B cell (primary cell): ENCODE measurements at regions not wholly inside any gene's neighbourhood (a gene's known extent, or its start where the extent isn't known, plus 50 kb on each side); places are given as distances from the start of the nearest gene placed in this dataset.

Source experiments
- ATAC-seq: fragments of 200-7000 bp; cut with Tn5 transposase; one replicate; pipeline ENCODE4 v1.10.0; 2021; ENCODE audit warnings: low read depth, mild to moderate bottlenecking, moderate number of reproducible peaks, moderate library complexity
- CTCF ChIA-PET: fragments of 350-600 bp; sonication (Branson Sonifier 250); formaldehyde crosslinking; loops from one replicate; lab custom pipeline; 2021; ENCODE audit warnings: antibody characterized with exemption, inconsistent platforms; lab: Charles Lee
- POLR2A ChIA-PET: fragments of 350-600 bp; sonication (Branson Sonifier 250); formaldehyde crosslinking; loops from one replicate; lab custom pipeline; 2021; ENCODE audit warnings: antibody characterized with exemption; lab: Charles Lee
- DNase-seq: peaks from one replicate; pipeline ENCODE4 v3.0.0; 2013
- H2AFZ ChIP-seq: 2 replicates; pipeline ENCODE4 v1.6.1; 2012; ENCODE audit warnings: mild to moderate bottlenecking, low read depth, low read length; ENCODE audit not compliant: insufficient read depth, poor library complexity, severe bottlenecking
- H3K27ac ChIP-seq, 2 donors: 1 replicate in 1 of 2; 2 replicates in 1 of 2; pipeline ENCODE4 v1.5.1; 2012 to 2013; ENCODE audit warnings: low read length in 2 of 2, mild to moderate bottlenecking in 2 of 2, moderate library complexity in 1 of 2
- H3K27me3 ChIP-seq, 4 experiments: fragments of 200-600 bp in 1 of 4; sonication (generic) in 1 of 4; replicated peaks in 1 of 4; 1 replicate in 2 of 4; 2 replicates in 2 of 4; pipeline versions ENCODE4 v1.6.1 to v1.7.0; 2013 to 2016; ENCODE audit warnings: low read length in 3 of 4, mild to moderate bottlenecking in 2 of 4, mixed read lengths in 1 of 4, moderate library complexity in 1 of 4; ENCODE audit not compliant: insufficient read depth in 4 of 4, control insufficient read depth in 3 of 4; ENCODE audit errors: control extremely low read depth in 1 of 4
- H3K36me3 ChIP-seq, 2 experiments: replicated peaks in 1 of 2; 1 replicate in 1 of 2; 2 replicates in 1 of 2; pipeline versions ENCODE4 v1.6.1 to v1.7.1; 2013; ENCODE audit warnings: low read length in 1 of 2; ENCODE audit not compliant: insufficient read depth in 2 of 2, control insufficient read depth in 1 of 2; ENCODE audit errors: control extremely low read depth in 1 of 2, extremely low read depth in 1 of 2
- H3K4me1 ChIP-seq, 2 donors: fragments of 200-600 bp in 1 of 2; sonication (generic) in 1 of 2; 1 replicate in 1 of 2; 2 replicates in 1 of 2; pipeline versions ENCODE4 v1.5.1 to v1.6.1; 2013 to 2017; ENCODE audit warnings: low read length in 2 of 2; ENCODE audit not compliant: control insufficient read depth in 2 of 2, insufficient read depth in 2 of 2
- H3K4me2 ChIP-seq: replicated peaks from 2 replicates; pipeline ENCODE3; 2012; ENCODE audit warnings: mild to moderate bottlenecking, low read depth, low read length; ENCODE audit not compliant: poor library complexity, severe bottlenecking
- H3K4me3 ChIP-seq, 5 experiments: fragments of 200-600 bp in 1 of 5; sonication (generic) in 1 of 5; 1 replicate in 3 of 5; 2 replicates in 2 of 5; pipeline versions ENCODE4 v1.5.1 to v1.7.0; 2011 to 2016; ENCODE audit warnings: low read length in 4 of 5, mild to moderate bottlenecking in 4 of 5, low read depth in 2 of 5, control low read depth in 1 of 5, moderate library complexity in 1 of 5; ENCODE audit not compliant: insufficient read depth in 1 of 5; ENCODE audit errors: control extremely low read depth in 1 of 5, extremely low read depth in 1 of 5
- H3K79me2 ChIP-seq: fragments of 200-600 bp; sonication (generic); one replicate; pipeline ENCODE4 v1.6.0; 2016; ENCODE audit warnings: low read length; ENCODE audit not compliant: control insufficient read depth, insufficient read depth
- H3K9ac ChIP-seq: fragments of 200-600 bp; sonication (generic); 2 replicates; pipeline ENCODE4 v1.6.1; 2017; ENCODE audit warnings: mild to moderate bottlenecking, low read length, moderate library complexity
- H3K9me3 ChIP-seq, 3 donors: one replicate each; pipeline versions ENCODE4 v1.6.1 to v1.7.1; 2013; ENCODE audit warnings: low read length in 2 of 3; ENCODE audit not compliant: control insufficient read depth in 2 of 3, insufficient read depth in 1 of 3; ENCODE audit errors: control extremely low read depth in 1 of 3
- H4K20me1 ChIP-seq: 2 replicates; pipeline ENCODE4 v1.6.0; 2012; ENCODE audit warnings: mild to moderate bottlenecking, low read length; ENCODE audit not compliant: insufficient read depth, control insufficient read depth, poor library complexity, severe bottlenecking
- H3K27ac Mint-ChIP-seq: one replicate; pipeline ENCODE4 v1.8.0; 2021; ENCODE audit warnings: mixed read lengths
- H3K27me3 Mint-ChIP-seq: one replicate; pipeline ENCODE4 v1.8.0; 2021; ENCODE audit warnings: mixed read lengths
- H3K4me1 Mint-ChIP-seq: one replicate; pipeline ENCODE4 v1.8.0; 2021; ENCODE audit warnings: mixed read lengths
- H3K4me3 Mint-ChIP-seq: one replicate; pipeline ENCODE4 v1.8.0; 2021; ENCODE audit warnings: mixed read lengths
- H3K9me3 Mint-ChIP-seq: one replicate; pipeline ENCODE4 v1.8.0; 2022; ENCODE audit warnings: mixed read lengths; ENCODE audit not compliant: insufficient read depth
- CTCF ChIP-seq: fragments of 200-600 bp; IDR thresholded peaks from one replicate; pipeline ENCODE4 v1.8.0; 2022; ENCODE audit warnings: antibody characterized with exemption, mild to moderate bottlenecking
- EZH2 ChIP-seq: IDR thresholded peaks from 2 replicates; pipeline ENCODE4 v1.6.1; 2012; ENCODE audit warnings: borderline replicate concordance, low read depth, mild to moderate bottlenecking, moderate library complexity, low read length; ENCODE audit not compliant: insufficient read depth, poor library complexity, severe bottlenecking
- WGBS: methylation state at CpG from one replicate; pipeline ENCODE4 v1.1.5; 2013; ENCODE audit warnings: missing lambda C conversion rate; ENCODE audit not compliant: insufficient coverage; 5-methylcytosine and 5-hydroxymethylcytosine counted together
- intact Hi-C: fragments of 100-400 bp; cut with micrococcal nuclease; formaldehyde crosslinking; loops from one replicate; pipeline ENCODE4 v1.10.0; 2022

GRCh38 chr2:129192841-129193253 is 786.6 kb upstream of the RAB6C start:
- Histone ChIP-seq H4K20me1 (no peaks in the 10 kb centered on the region), H2AFZ (no peak overlapping the region), H3K36me3 (no peaks in the 10 kb centered on the region), H3K9me3 (no peaks in the 10 kb centered on the region), H3K79me2 (no peaks in the 10 kb centered on the region), H3K27me3 (peaks cover 0 to 4% (median 0%) of the 10 kb centered on the region in 4 experiments), H3K4me2 (no peak overlapping the region), H3K4me1 (no peaks in the 10 kb centered on the region), H3K27ac (no peak overlapping the region), H3K9ac (no peak overlapping the region), H3K4me3 (no peak overlapping the region)
- ATAC-seq (no peak), DNase-seq (no peak)
- H3K27me3 Mint-ChIP-seq: peaks cover 14% of the 10 kb centered on the region
- H3K9me3 Mint-ChIP-seq: no peaks in the 10 kb centered on the region
- no peak overlapping the region for H3K27ac Mint-ChIP-seq
- POLR2A ChIA-PET: no interaction called here
- TF ChIP-seq EZH2: no peak
- no peak for TF ChIP-seq CTCF
- H3K4me1 Mint-ChIP-seq: no peaks in the 10 kb centered on the region
- CTCF ChIA-PET: no interaction called here
- intact Hi-C loops: no loop called here
- no peak overlapping the region for H3K4me3 Mint-ChIP-seq
- 92% methylated on average over 8 of the region's 8 CpGs for WGBS

GRCh38 chr2:129193961-129194360 is 785.5 kb upstream of the RAB6C start:
- H3K4me1 ChIP-seq: no peaks in the 10 kb centered on the region
- H3K4me3 ChIP-seq: no peak overlapping the region
- H3K4me2 ChIP-seq: no peak overlapping the region
- H3K9ac ChIP-seq: no peak overlapping the region
- intact Hi-C loops: no loop called here
- ChIA-PET POLR2A (no interaction called here), CTCF (no interaction called here)
- H4K20me1 ChIP-seq: no peaks in the 10 kb centered on the region
- H3K36me3 ChIP-seq: no peaks in the 10 kb centered on the region
- H3K27ac ChIP-seq: no peak overlapping the region
- no peaks in the 10 kb centered on the region for H3K4me1 Mint-ChIP-seq
- peaks cover 8% of the 10 kb centered on the region for H3K27me3 Mint-ChIP-seq
- H3K4me3 Mint-ChIP-seq: no peak overlapping the region
- ATAC-seq (no peak), DNase-seq (no peak)
- no peak overlapping the region for H3K27ac Mint-ChIP-seq
- H3K9me3 Mint-ChIP-seq: no peaks in the 10 kb centered on the region
- H3K27me3 ChIP-seq: no peaks in the 10 kb centered on the region
- WGBS: 30% methylated on average over 2 of the region's 4 CpGs
- H3K9me3 ChIP-seq: no peaks in the 10 kb centered on the region
- H3K79me2 ChIP-seq: no peaks in the 10 kb centered on the region
- no peak overlapping the region for H2AFZ ChIP-seq
- TF ChIP-seq EZH2: no peak
- TF ChIP-seq CTCF: no peak
